RWPE1 (cell line): ENCODE measurements at regions not wholly inside any gene's neighbourhood (a gene's known extent, or its start where the extent isn't known, plus 50 kb on each side); places are given as distances from the start of the nearest gene placed in this dataset.

Experiments
- CTCF ChIA-PET: fragments of 350-600 bp; sonication (Branson Sonifier 250); formaldehyde crosslinking; extraction: SDS; loops from one replicate; lab custom pipeline; 2021; lab: Yijun Ruan, JAX
- POLR2A ChIA-PET: fragments of 400-600 bp; formaldehyde crosslinking; extraction: SDS; loops from one replicate; lab custom pipeline; 2020; ENCODE audit warnings: antibody characterized with exemption; ENCODE audit not compliant: low non-redundant PET; lab: Yijun Ruan, JAX
- DNase-seq: peaks from one replicate; pipeline ENCODE4 v3.0.0; 2012; ENCODE audit warnings: low spot score
- H3K27ac ChIP-seq: fragments of 450-650 bp; 2 replicates; pipeline ENCODE4 v1.5.1; 2017
- TF ChIP-seq, protein P1 (sequence below): fragments of 450-650 bp; conservative IDR thresholded peaks from 2 replicates; pipeline ENCODE4 v1.5.1; 2017; ENCODE audit warnings: low read depth, mild to moderate bottlenecking

GRCh38 chr3:3610581-3611298 is 188.5 kb upstream of the LRRN1 start:
- POLR2A ChIA-PET = no interaction called here
- no peak overlapping the region for H3K27ac ChIP-seq
- TF ChIP-seq, protein P1, sequence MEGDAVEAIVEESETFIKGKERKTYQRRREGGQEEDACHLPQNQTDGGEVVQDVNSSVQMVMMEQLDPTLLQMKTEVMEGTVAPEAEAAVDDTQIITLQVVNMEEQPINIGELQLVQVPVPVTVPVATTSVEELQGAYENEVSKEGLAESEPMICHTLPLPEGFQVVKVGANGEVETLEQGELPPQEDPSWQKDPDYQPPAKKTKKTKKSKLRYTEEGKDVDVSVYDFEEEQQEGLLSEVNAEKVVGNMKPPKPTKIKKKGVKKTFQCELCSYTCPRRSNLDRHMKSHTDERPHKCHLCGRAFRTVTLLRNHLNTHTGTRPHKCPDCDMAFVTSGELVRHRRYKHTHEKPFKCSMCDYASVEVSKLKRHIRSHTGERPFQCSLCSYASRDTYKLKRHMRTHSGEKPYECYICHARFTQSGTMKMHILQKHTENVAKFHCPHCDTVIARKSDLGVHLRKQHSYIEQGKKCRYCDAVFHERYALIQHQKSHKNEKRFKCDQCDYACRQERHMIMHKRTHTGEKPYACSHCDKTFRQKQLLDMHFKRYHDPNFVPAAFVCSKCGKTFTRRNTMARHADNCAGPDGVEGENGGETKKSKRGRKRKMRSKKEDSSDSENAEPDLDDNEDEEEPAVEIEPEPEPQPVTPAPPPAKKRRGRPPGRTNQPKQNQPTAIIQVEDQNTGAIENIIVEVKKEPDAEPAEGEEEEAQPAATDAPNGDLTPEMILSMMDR = no peak
- CTCF ChIA-PET = no interaction called here
- no peak for DNase-seq

GRCh38 chr3:3606321-3606720 is 192.9 kb upstream of the LRRN1 start:
- ChIA-PET POLR2A (no interaction called here), CTCF (no interaction called here)
- no peak overlapping the region for H3K27ac ChIP-seq
- DNase-seq = no peak
- TF ChIP-seq, protein P1 = no peak

GRCh38 chr3:3605226-3605625 is 194.0 kb upstream of the LRRN1 start:
- ChIA-PET POLR2A (no interaction called here), CTCF (no interaction called here)
- TF ChIP-seq, protein P1 = no peak
- no peak for DNase-seq
- H3K27ac ChIP-seq = no peak overlapping the region

- ChIA-PET CTCF (interaction anchor here (0.6 kb wide), 1 partner anchor 374 kb away, joined by 7 read pairs; no protein-coding TSS in a partner anchor), POLR2A (no interaction called here)
- no peak for DNase-seq
Measured at GRCh38 chr3:3603351-3603750, 195.9 kb upstream of the LRRN1 start.

DNA sequence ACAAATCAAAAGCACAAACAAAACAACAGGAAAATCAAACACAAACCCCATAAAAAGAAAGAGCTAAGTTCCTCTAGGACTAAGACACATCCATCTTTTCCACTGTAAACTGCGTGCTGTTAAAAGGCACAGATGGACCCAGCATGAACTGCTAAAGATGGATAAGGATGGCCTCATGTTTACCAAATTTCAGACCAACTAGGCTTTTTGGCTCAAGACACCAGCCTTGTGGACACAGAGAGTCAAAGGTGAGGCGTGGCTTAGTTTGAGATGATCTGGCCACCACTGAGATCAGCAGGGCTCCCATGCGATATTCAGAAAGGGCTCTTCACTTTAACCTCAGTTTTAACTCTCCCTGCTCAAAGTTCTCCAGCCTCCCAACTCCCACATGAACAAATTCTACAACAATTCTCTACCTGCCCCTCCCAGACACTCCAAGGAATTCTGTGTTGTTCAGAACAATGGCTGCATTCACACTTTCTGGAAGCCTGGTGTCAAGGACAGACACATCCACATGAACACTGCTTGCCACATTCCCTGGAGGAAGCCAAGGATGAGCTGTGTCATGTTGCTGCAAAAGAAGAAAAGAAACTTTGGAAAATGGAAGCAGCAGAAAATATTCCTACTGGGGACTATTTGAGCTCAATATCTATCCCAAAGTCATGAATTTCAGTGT is 198.4 kb upstream of the LRRN1 start:
- CTCF ChIA-PET = no interaction called here
- TF ChIP-seq, protein P1 = no peak

More at GRCh38 chr3:3603351-3603750, 195.9 kb upstream of the LRRN1 start:
- no peak overlapping the region for H3K27ac ChIP-seq
- TF ChIP-seq, protein P1 = no peak

GRCh38 chr3:3599016-3599415 is 200.2 kb upstream of the LRRN1 start:
- TF ChIP-seq, protein P1 = no peak
- H3K27ac ChIP-seq = no peak overlapping the region
- DNase-seq = no peak
- POLR2A ChIA-PET = no interaction called here
- CTCF ChIA-PET = no interaction called here

More for the DNA sequence above, 198.4 kb upstream of the LRRN1 start:
- no peak for DNase-seq
- H3K27ac ChIP-seq = no peak overlapping the region
- POLR2A ChIA-PET = no interaction called here
